ENCODE measurements at regions not wholly inside any gene's neighbourhood (a gene's known extent, or its start where the extent isn't known, plus 50 kb on each side); places are given as distances from the start of the nearest gene placed in this dataset.

GRCh38 chr11:80565231-80565630, 1124.4 kb upstream of the TENM4 start:
- in situ Hi-C loops (cut with HindIII; ENCODE audit: low pct_ligation_motif_present, low sequenced_read_pairs): no loop called here
- Histone ChIP-seq H3K36me3 (replicated peaks) (no peaks in the 10 kb centered on the region), H3K4me3 (ENCODE audit: low read depth, low read length) (no peak overlapping the region), H3K27ac (no peak overlapping the region), H3K27me3 (replicated peaks) (no peaks in the 10 kb centered on the region)
- no peak for TF ChIP-seq CTCF (IDR thresholded peaks at IDR 0.05; ENCODE audit: low read depth, low read length, missing control alignments)
- DNase-seq: no peak

- Histone ChIP-seq H3K27me3 (replicated peaks) (no peaks in the 10 kb centered on the region), H3K36me3 (replicated peaks) (no peaks in the 10 kb centered on the region), H3K4me3 (ENCODE audit: low read depth, low read length) (no peak overlapping the region), H3K27ac (no peak overlapping the region)
- DNase-seq: no peak
- in situ Hi-C loops (cut with HindIII; ENCODE audit: low pct_ligation_motif_present, low sequenced_read_pairs): no loop called here
- TF ChIP-seq CTCF (IDR thresholded peaks at IDR 0.05; ENCODE audit: low read depth, low read length, missing control alignments): no peak
Observed at GRCh38 chr11:80562523-80563125, 1121.8 kb upstream of the TENM4 start.

GRCh38 chr11:80559942-80560341, 1119.1 kb upstream of the TENM4 start:
- TF ChIP-seq CTCF (IDR thresholded peaks at IDR 0.05; ENCODE audit: low read depth, low read length, missing control alignments): no peak
- Histone ChIP-seq H3K27me3 (replicated peaks) (no peaks in the 10 kb centered on the region), H3K27ac (no peak overlapping the region), H3K36me3 (replicated peaks) (no peaks in the 10 kb centered on the region), H3K4me3 (ENCODE audit: low read depth, low read length) (no peak overlapping the region)
- no peak for DNase-seq
- in situ Hi-C loops (cut with HindIII; ENCODE audit: low pct_ligation_motif_present, low sequenced_read_pairs): no loop called here

GRCh38 chr11:80553565-80553964, 1112.7 kb upstream of the TENM4 start:
- no peak overlapping the region for H3K27ac ChIP-seq
- no peaks in the 10 kb centered on the region for H3K27me3 ChIP-seq (replicated peaks)
- in situ Hi-C loops (cut with HindIII; ENCODE audit: low pct_ligation_motif_present, low sequenced_read_pairs): no loop called here
- TF ChIP-seq CTCF (IDR thresholded peaks at IDR 0.05; ENCODE audit: low read depth, low read length, missing control alignments): no peak
- no peak overlapping the region for H3K4me3 ChIP-seq (ENCODE audit: low read depth, low read length)
- no peak for DNase-seq
- no peaks in the 10 kb centered on the region for H3K36me3 ChIP-seq (replicated peaks)

GRCh38 chr11:80542704-80543103, 1101.9 kb upstream of the TENM4 start:
- no peaks in the 10 kb centered on the region for H3K36me3 ChIP-seq (replicated peaks)
- H3K4me3 ChIP-seq (ENCODE audit: low read depth, low read length): no peak overlapping the region
- H3K27ac ChIP-seq: no peak overlapping the region
- no peaks in the 10 kb centered on the region for H3K27me3 ChIP-seq (replicated peaks)
- no peak for DNase-seq
- in situ Hi-C loops (cut with HindIII; ENCODE audit: low pct_ligation_motif_present, low sequenced_read_pairs): no loop called here
- TF ChIP-seq CTCF (IDR thresholded peaks at IDR 0.05; ENCODE audit: low read depth, low read length, missing control alignments): no peak

GRCh38 chr11:80538040-80538439, 1097.2 kb upstream of the TENM4 start:
- Histone ChIP-seq H3K27ac (no peak overlapping the region), H3K27me3 (replicated peaks) (no peaks in the 10 kb centered on the region), H3K4me3 (ENCODE audit: low read depth, low read length) (no peak overlapping the region), H3K36me3 (replicated peaks) (no peaks in the 10 kb centered on the region)
- in situ Hi-C loops (cut with HindIII; ENCODE audit: low pct_ligation_motif_present, low sequenced_read_pairs): no loop called here
- TF ChIP-seq CTCF (IDR thresholded peaks at IDR 0.05; ENCODE audit: low read depth, low read length, missing control alignments): no peak
- DNase-seq: no peak

All from brain microvascular endothelial cell (primary cell).